Heart left ventricle (tissue), 13 donors: ENCODE measurements at regions not wholly inside any gene's neighbourhood (a gene's known extent, or its start where the extent isn't known, plus 50 kb on each side); places are given as distances from the start of the nearest gene placed in this dataset.

ENCODE experiments used
- CTCF ChIP-seq, 12 donors: fragments of 200-600 bp; sonication (generic) in 4 of 12; IDR thresholded peaks; one replicate each; pipeline versions ENCODE4 v1.5.0 to v1.8.0; 2018 to 2022; ENCODE audit warnings: antibody characterized with exemption in 12 of 12, mild to moderate bottlenecking in 5 of 12
- POLR2A ChIP-seq, 2 donors: fragments of 450-650 bp; IDR thresholded peaks; one replicate each; pipeline ENCODE4 v1.6.1; 2017; ENCODE audit warnings: antibody characterized with exemption in 2 of 2, mild to moderate bottlenecking in 2 of 2, moderate library complexity in 2 of 2
- donor health status: ischemic (EF 13 %, LVEDD 7.1; RV severe dilation, severe dysfunction).
- donor health status: DM: no; HTN: yes; CAD: no.
- donor health status: DM: no; HTN: no; CAD: no.
- donor health status: ischemic (EF 25% LVEDD 6.9; RV normal size, moderate dysfunction).
- donor health status: ischemic (EF 25% LVEDD 5.7; RV mildly dilated, moderate dysfunction).
- donor health status: ischemic (EF 35%, LVEDD 5.7; RV mildly dilated, moderate dysfunction).
- donor health status: nonischemic (EF 11% LVEDD 7.7; RV severe dilation, severe dysfunction).
- donor health status: DM: yes; HTN: yes; CAD: no.
- donor health status: PGD.
- donor health status: ischemic (EF 29% LVEDD 5.4; RV normal size, mild dysfunction).
- donor health status: nonischemic (EF 23%, LVEDD 6.1; RV moderate dilation, normal function).

GRCh38 chr15:85937661-85938060 lies 142.0 kb upstream of the AGBL1 start:
- TF ChIP-seq CTCF (IDR thresholded peaks at IDR 0.05) (no peak), POLR2A (IDR thresholded peaks at IDR 0.05) (no peak)
